GM19395 (cell line): ENCODE measurements at regions not wholly inside any gene's neighbourhood (a gene's known extent, or its start where the extent isn't known, plus 50 kb on each side); places are given as distances from the start of the nearest gene placed in this dataset.

ENCODE experiments used
- ATAC-seq: cut with Tn5 transposase; IDR thresholded peaks from one replicate; pipeline ENCODE4 v1.9.1; 2021; ENCODE audit warnings: mild to moderate bottlenecking, moderate library complexity; ENCODE audit not compliant: unreplicated experiment

GRCh38 chr4:17124767-17125166 is 226.3 kb upstream of the LDB2 start:
- ATAC-seq, result no peak

DNA sequence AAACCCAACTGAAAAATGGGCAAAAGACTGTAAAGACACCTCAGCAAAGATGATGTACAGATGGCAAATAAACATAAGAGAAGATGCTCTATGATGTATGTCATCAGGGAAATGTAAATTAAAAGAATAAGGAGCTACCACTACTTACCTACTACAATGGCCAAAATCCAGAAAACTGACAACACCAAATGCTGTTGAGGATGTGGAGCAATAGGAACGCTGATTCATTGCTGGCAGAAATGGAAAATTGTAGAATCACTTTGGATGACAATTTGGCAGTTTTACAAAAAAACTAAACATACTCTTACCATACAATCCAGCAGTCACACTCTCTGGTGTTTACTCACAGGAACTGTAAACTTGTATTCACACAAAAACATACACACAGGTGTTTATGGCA is 222.3 kb upstream of the LDB2 start:
- ATAC-seq, result no peak

- ATAC-seq, result no peak
Measured at GRCh38 chr4:17117746-17118145, 219.3 kb upstream of the LDB2 start.

DNA sequence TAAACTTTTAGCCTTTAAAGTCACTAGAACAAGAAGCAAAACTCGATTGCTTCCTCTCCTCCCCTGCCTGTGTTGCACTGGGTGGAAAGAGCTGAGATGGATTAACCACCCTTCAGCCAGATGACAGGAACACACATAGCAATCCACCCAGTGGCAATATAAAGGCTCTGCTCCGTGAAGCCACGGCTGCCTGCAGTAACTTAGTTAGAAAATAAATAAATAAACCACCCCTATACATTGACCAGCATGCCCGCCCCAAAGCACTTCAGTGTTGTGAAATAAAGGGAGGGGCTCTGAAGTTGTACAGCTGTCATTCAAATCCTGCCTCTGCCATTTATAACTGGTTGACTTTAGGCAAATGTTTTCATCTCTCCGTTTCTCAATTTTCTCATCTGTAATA is 217.1 kb upstream of the LDB2 start:
- no peak for ATAC-seq

- no peak for ATAC-seq
Measured at GRCh38 chr4:17112292-17112659, 213.8 kb upstream of the LDB2 start.

DNA sequence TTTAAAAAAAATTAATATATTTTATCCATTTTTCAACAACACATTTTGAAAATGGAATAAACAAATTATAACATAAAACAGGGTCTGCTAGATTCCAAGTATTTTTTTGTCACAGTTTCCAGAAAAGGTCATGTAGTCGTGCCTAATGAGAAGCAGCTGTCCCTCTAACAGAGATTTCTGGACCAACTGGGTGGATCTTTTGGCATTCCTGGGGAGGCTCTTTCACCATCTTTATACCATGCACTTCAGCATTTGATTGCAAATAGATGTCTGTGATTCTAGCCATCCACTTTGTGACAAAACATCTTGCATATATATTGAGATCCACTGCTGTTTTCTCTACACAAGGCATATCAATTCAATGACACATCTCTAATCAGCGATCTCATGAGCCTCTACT is 210.7 kb upstream of the LDB2 start:
- no peak for ATAC-seq

DNA sequence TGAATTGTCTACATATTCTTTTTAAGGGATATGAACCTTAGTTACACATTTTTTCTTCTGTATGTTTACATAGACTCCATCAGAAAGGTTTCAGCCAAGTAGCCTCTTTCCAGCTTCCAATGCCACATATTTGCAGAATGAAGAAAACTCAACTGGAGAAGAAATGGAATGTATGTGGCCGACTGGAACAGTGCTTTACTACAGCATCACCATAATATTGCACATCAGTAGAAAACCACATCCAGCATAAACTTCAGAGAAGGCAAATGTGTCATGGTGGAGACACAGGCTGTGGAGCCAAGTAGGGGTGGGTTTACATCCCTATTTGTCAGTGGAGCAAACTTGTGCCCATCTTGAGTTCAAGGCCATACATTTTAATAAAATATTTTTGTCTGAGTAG is 204.8 kb upstream of the LDB2 start:
- no peak for ATAC-seq

- ATAC-seq, result no peak
Measured at GRCh38 chr4:17098996-17099395, 200.6 kb upstream of the LDB2 start.

DNA sequence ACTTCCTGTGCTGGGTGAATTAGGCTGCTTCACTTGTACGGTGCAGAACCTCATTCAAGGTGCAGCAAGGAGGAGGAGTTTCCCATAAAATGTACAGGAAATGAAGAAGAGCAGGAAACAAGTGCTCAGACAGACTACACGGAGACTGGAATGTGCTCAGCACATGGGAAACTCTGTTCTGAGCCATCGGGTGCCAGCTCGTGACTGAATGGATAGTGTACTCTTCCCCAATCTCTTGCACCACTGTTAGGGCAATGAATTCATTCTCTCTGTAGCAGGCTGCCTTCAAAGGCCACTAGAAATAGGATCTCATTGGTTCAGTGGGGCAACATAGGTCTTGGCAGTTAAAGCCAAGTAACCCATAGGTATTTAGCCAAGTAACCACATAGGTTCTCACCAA is 200.0 kb upstream of the LDB2 start:
- ATAC-seq, result no peak

- no peak for ATAC-seq
Measured at GRCh38 chr4:17097362-17097761, 198.9 kb upstream of the LDB2 start.

GRCh38 chr4:17096692-17097091 is 198.2 kb upstream of the LDB2 start:
- no peak for ATAC-seq

DNA sequence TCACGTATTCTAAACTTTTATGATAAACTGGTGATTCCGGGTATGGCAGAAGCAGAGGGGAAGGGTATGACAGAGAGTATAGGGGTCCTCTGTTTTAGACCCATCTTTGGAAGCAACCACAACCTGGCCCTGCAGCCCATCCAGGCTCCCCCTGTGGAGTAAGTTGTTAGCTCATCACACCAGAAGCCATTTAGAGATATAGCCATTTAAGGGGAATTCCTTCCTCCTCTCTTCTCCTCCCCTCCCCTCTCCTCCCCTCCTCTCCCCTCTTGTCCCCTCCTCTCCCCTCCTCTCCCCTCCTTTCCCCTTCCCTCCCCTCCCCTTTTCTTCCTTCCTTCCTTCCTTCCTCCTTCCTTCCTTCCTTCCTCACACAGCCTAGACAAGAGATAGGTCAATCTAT is 197.3 kb upstream of the LDB2 start:
- ATAC-seq, result no peak

DNA sequence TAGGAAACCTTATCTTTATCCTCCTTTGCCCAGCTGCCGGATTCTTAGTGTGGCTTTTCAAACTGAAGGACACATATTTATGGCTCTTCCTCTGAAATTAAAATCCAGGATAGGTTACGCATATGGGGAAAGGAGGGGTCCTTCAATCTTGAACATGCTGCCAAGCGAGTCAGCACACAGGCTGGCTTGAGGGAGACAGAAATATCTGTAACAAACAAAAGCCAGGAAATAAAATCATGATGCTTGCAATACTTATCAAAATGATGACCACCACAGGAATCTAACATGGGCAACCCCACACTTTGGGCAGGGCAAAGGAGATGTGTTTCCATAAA is 196.4 kb upstream of the LDB2 start:
- ATAC-seq, result no peak

DNA sequence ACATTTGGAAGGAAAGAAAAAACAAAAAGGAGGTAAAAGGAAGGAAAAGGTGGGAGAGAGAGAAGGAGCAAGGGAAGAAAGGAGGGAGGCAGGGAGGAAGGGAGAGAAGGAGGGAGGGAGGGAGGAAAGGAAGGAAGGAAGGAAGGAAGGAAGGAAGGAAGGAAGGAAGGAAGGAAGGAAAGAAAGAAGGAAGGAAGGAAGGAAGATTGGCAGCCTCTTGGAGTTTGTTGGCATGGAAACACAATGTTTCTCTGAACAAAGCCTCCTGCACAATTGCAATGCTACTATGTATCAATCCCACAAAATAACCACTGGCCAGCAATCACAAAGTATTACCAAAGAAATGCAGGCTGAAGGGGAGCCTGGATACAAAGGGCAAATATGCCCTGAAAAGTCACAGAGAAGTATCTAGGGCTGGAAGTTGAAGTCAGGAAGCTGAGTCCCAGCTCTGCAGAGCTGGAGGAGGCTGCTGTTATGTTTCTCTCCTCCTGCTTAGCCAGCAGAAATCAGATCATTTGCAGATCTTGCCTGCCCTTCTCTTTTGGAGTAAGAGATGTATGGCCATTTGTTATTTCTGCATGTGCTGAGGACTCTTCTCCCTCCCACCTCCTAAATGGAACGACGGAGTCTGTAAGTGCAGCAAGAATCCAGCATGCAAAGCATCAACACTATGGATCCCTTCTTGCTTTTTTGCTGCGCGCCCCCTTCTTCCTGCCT is 195.9 kb upstream of the LDB2 start:
- no peak for ATAC-seq

DNA sequence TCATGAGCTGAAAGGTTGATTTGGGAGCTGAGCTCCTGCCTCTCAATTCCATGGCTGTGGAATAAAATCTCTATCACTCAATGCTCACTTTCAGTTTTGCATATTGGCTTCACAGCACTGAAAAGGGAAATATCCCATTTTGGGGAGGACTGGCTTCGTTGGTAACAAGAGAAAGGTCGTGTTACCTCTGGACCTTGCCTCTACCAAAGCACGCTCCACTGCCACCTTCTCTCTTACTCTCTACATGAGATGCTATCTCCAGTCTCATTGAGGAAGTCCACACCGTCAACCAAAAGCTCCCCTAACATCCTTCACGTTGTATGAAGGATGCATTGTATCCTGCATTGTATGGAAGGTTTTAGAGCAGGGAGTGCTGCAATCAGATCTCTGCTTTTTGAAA is 195.0 kb upstream of the LDB2 start:
- no peak for ATAC-seq

GRCh38 chr4:17092736-17093437 is 194.4 kb upstream of the LDB2 start:
- ATAC-seq, result peak; percentile 91

DNA sequence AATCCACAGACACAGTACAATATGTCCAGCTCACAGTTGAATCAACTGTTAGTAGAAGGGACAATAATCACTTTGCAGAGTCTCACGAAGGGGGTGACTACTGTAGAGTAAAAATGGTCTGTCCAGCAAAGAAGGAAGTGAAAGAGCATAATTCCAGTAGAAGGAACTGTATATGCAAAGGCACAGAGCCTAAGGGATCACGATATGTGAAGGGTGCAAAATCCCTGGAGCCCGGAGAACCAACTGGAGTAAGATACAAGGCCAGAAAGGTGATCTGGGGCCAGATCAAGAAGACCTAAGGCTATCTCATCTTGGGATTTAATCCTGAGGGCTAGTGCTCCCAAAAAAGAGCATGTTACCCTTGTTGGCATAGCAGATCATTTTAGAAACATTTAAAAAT is 192.7 kb upstream of the LDB2 start:
- no peak for ATAC-seq

DNA sequence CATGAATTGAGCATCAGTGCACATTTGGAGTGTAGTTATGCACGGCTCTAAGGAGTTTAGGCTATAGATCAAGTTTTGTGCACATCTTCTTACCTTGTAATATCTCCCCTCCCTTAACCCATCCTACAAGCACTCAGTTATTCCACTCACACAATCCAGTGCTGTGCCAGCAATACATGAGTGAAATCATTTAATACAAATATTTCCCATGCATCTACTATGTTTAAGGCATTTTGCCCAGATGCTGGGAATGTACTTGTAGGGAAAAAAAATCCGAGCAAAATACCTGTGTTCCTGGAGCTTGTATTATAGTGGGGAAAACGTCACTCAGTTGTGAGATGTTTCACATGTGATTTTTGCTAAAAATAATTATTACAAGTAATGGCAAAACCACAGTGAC is 191.6 kb upstream of the LDB2 start:
- no peak for ATAC-seq

DNA sequence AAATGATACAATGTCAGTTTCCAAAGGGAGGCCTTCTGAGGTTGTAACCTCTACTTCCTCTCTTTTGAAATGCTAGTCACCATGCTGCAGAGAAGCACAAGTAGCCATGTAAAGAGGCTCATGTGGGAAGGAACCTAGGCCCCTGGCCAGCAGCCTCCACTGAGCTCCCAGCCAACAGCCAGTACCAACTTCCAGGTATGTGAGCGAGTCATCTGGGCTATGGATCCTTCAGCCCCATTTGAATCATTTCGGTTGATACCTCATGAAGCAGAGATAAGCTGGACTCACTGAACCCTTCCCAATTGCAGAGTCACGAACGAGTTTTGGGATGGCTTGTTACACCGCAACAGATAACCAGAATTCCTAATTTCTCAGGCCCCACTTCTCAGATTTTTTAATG is 187.0 kb upstream of the LDB2 start:
- no peak for ATAC-seq

DNA sequence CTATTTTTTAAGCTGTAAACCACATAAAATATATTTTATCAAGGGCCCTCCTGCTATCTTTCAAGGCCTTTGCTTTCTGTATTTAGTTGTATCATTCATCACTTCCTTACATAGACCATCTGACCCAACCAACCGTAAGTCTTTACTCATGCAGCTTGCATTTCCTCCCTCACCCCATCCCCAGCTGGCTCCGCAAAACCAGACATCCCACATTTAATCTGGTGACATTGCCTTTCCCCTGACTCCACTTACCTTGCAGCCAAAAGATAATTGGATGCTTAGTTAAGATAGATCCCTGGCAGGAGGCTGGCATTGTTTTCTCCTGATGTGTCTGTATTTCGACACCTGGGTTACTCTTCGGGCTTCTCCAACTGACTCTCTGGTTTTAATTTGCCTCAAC is 183.7 kb upstream of the LDB2 start:
- no peak for ATAC-seq

DNA sequence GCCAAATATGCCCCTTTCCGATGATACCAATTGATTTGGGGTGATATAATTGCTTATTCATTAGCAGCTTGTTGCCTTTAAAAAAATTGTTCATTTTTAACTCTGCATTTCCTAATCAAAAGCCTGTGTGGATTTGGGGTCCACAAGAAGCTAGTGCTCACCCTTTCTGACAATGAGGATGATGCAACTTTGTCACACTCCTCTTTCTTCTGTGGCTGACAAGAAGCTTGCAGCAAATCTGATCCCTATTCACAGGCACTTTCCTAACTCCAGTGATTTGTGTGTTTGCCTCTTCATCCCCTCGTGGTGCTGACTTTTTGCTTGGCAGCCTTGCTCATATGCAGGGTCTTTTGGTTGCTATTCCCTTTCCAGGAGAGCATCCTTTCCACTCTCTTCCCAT is 182.7 kb upstream of the LDB2 start:
- no peak for ATAC-seq

- no peak for ATAC-seq
Measured at GRCh38 chr4:17077105-17077504, 178.7 kb upstream of the LDB2 start.

- no peak for ATAC-seq
Measured at GRCh38 chr4:17072483-17072882, 174.0 kb upstream of the LDB2 start.
